GM19395 (cell line): ENCODE measurements at regions not wholly inside any gene's neighbourhood (a gene's known extent, or its start where the extent isn't known, plus 50 kb on each side); places are given as distances from the start of the nearest gene placed in this dataset.

Experiments
- ATAC-seq: cut with Tn5 transposase; IDR thresholded peaks from one replicate; pipeline ENCODE4 v1.9.1; 2021; ENCODE audit warnings: mild to moderate bottlenecking, moderate library complexity; ENCODE audit not compliant: unreplicated experiment

DNA sequence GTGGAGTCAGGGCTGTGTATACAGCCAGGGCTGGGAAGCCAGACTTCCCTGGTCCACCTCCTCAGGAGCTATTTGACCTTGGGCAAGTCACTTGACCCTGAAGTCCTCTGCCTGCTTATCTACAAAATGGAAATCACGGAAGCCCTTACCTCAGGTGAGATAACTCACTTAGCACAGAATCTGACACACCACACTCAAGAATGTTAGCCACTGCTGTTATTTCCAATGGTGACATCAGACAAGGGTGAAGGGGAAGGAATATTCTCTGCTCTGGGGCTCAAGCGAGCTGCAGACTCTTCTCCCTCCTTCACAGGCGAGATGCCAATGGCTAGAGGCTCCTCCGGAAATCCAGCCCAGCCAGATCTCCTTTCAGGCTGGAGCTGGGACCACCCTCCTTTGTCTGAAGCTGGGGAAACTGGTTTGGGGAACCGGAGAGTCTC lies 189.6 kb downstream of the HAUS1 start:
- no peak for ATAC-seq

DNA sequence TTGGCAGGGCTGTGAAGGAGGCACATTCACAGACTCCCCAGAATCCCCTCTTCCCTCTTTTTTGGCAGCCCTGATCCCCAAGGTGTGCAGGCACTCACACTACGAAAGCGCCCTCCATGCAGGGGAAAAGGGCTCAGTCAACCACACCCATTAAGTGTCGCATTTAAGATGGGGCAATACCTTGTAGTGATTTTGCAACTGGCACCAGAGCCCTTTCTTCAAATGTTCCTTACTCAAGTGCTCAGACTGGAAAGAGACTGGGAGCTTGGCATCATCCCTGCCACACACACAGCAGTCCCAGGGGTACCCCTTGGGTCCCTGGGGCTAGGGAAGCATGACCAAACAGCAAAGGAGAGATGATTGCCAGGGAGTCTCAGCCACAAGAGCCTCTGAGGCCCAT lies 190.1 kb downstream of the HAUS1 start:
- no peak for ATAC-seq

DNA sequence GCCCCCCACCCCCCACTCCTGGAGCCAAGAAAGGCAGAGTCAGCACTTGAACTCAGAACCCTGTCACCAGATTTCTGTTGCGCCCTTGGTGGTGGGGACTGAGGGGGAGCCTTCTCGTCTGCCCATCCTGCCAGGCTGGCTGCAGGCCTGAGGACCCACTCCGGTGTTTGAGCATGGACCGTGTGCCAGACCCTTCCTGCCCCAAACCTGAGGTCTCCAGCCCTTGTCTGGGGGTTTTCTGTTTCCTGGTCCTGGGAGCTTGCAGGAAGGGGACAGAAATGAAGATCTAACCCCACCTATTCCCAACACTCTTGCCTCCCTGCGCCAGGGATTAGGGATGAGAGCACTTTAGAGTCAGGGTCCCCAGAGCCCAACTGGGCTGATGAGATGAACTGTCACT lies 190.6 kb downstream of the HAUS1 start:
- ATAC-seq = no peak

DNA sequence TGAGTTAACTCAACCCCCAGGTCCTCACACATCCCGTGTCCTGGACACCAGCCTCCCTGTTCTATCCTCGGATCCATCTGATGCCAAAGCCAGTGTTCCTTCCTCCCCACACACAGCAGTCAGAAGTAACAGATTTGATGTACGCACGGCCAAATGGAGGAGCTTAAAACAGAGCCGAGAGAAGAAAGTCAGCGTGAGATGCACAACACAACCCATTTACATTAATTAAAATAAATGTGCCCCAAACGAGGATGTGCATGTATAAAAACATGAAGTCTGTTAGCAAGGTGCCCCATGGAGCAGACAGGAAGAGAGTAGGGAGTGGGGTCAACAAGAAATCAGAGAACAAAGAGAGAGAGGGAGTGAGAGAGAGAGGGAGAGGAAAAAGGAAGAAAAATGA lies 191.2 kb downstream of the HAUS1 start:
- no peak for ATAC-seq

DNA sequence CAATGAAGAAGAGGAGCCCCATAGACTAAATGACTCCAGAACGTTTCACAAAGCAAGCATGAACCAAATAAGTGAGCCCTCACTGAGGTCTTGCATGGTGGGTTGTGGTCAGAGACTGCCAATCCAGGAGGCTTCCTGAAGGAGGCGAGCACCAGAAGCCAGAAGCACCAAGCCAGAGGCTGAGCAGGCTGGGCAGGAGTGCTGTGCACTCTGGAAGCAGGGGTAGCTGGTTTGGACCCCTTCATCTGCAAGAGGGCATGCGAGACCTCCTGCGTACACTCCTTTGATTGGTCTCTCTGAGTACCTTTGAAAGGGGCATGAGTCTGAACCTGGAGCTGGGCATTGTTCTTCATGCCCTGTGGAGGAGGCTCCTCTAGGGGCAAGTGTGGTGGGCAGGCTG lies 192.5 kb downstream of the HAUS1 start:
- no peak for ATAC-seq

DNA sequence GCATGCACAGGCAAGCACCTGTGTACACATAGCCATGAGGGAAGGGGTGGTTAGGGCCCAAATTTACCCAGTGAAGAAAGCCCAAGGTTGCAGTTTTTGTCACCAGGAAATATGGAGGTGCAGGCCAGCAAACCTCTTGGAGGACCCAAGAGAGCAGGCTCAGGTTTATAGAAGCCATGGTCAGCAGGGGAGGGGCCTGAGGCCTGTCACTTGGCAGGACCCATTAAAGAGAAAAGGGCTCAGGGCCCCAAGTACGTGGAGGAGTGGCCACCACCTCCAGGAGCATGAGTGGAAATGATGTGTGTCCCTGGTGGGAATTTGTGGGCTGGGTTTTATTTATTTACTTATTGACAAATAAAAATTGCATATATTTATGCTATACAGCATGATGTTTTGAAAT lies 192.9 kb downstream of the HAUS1 start:
- ATAC-seq = no peak

DNA sequence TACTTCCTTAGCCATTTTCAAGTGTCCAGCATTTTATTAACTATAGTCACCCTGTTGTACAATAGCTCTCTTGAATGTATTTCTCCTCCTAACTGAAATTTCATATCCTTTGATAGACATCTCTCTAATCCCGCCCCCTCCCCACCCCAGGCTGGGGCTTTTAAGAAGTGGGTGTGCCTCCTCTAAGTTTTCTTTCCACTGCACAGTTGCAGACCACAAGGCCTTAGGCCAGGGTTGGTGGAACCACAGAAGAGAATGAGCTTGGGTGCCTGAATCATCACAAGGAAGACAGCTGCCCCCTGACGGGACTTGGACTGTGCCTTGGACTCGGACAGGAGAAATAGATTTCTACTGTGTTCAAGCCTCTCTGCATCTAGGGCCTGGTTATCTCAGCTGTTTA lies 193.4 kb downstream of the HAUS1 start:
- no peak for ATAC-seq

DNA sequence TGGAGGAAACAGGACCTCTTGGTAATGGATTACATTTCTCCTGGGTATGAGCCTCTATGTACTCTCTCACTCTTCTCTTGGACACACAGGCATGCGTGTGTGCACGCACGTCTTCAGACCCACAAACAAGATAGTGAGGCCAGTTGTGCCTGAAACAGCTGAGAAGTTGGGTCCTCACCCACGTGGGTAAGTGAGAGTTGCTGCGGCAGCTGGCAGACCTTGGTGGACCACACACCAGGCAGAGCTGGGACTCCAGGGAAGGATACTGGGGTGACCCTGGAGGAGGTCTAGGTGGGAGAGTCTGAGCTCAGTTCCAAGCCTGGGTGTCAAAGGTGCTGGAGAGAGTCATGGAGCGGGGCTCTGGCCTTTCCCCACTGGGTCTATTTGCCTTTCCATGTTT lies 194.3 kb downstream of the HAUS1 start:
- no peak for ATAC-seq

DNA sequence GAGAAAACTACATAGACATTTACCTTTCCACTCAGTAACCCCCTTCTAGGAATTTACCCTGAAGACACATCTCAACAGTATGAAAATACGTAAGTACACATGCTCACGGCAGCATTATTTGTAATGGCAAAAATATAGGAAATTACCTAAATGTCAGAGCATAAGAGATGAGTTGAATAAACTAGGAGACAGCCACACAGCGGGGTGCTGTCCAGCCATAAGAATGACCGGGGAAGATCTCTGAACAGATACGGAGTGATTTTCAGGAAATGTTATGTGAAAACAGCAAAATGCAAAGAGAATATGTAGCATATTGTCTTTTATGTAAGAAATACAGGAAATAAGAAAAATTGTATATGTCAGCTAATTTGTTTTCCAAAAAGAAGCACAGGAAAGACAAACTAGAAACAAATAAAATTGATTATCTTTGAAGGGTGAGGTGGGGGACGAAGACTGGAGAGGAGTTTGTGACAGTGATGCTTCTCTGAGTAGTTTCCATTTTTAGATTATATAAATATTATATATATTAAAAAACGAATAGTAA lies 195.4 kb downstream of the HAUS1 start:
- no peak for ATAC-seq

DNA sequence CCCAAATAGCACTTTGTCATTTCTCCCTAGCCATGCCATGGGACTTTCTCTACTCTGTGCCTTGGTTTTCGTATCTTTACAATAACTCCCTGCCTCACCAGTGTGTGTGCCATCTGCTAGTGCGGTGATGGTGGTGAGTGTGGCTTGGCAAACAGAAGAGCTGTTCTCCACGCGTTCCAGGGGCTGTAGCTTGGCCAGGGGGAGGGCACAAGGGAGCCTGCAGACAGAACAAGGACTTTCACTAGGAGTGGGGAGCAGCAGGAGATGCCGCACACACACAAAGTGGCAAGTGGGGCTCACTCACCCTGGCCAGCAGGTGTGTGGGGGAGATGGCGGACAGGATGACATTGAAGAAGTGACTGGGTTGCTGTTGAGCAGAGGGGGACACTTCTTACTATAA lies 196.9 kb downstream of the HAUS1 start:
- ATAC-seq = no peak

DNA sequence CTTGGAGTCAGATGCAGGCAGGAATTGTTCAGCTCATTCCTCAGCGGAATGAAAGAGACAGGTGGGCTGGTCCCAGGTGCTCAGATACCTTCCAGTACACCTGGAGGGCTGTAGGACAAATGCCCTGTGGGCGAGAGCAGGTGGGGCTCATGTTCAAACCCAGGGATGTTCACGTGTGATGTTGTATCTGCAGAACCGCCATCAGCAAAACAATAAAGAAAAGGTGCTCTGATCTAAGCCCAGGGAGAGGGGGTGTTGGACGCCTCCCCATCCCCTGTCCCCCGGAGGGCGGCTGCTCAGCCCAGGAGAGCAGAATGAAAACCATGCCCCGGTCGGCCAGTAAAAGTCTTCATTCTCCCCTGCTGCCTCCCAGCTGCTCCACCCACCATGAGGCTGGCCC lies 197.4 kb downstream of the HAUS1 start:
- no peak for ATAC-seq

DNA sequence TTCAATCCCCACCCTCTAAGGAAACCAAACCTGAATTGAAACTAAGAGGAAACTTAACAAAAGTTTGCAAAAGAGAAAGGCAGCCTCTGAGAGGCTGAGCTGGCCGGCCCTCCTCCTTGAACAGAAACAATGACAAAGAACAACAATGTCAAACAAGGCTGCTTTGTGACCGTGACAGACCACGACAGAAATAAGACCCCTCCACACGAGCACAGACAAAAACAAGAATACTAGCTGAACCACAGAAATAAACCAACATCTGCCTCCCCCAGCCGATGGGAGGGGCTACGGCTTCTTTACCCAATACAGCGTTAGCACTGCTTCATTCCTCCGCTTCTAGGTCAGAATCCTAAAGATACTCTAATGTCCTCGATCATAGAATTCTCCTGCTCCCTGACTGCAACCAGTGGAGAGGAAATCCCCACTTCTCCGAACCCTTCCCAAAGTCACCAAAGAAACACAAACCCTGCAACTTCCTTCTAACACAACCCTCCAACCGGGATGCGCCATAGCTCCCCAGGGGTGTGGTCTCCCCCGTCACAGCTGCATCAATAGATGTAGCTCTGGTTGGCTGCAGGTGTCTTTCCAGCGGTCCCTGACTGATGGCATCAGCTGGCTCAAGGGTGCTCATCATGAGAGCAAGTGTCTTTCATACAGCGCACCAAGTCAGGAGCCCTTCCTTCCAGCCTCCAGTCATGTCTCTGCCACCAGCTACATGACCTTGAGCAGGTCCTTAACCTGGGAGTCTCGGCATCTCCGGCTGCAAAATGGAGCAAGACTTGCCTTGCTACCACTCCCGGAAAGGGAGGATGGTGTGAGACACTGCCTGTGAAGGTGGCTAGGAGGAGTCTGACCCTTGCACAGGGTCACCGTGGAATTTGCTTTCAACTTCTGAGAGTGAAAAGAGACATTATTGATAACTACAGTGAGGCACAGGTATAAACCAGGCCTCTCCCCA lies 198.6 kb downstream of the HAUS1 start:
- no peak for ATAC-seq

DNA sequence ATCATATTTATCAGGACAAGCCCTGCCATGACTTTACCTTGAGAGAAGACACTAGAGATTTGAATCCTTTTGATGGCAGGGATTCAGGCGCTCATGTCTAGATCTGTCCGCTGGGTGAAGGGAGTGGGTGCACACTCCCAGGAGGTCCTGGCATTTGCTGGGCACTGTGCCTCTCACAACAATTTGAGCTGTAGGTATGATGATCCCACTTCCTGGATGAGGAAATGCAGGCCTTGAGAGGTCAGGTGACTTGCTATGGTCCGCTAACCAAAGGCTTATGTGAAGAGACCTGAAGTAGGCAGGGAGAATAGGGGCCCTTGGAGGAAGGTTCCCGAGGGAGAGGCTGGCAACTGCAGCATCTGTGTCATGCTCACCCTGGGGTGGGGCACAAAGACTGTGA lies 206.1 kb downstream of the HAUS1 start:
- ATAC-seq = no peak

DNA sequence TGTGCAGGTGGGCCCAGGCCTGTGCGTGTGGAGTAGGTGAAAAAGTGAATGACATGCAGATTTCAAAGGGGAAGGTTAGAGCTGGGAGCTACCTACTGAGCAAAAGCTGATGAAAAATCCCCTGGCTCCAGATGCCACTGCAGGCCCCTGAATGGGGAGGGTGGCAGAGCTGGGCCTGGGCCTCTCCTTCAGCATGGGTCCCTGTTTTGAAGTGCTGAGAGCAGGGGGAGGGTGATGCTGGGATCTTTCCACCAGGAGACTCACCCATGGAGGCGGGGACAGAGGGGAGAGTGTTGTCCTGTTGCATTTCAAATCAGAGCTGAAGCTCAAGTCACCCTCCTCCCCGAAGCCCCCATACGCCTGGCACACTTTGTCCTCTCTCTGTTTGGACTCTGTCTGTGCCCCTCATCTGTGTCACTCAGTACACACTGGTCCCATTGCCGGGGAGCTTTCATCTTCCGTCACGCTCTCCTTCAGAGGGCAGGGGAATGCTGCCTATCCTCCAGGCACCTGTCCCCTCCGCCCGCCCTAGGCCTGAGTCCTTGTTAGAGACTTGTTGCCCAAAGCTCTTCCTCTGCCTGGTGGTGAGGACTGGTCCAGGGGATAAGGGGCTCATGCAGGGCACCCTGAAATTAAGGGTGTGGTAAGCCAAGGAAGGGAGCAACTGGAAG lies 206.6 kb downstream of the HAUS1 start:
- no peak for ATAC-seq

DNA sequence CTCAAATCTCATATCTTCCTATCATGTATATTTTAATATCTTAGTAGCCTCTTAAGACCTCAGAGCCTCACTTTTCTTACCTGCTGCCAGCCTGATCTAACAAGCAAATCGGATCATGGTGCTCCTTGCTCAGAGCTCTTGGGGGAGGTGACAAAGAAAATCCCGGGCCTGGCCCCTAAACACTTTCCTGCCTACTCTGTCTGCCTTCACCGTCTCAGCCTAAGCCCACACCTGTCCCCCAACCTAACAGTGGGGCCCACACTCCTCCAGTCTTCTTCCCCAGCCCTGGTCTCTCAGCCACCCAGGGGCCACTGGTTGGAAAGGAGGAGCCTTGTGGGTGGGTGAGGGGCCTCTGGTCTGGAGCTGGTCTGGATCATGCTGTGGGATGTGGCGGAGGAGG lies 207.3 kb downstream of the HAUS1 start:
- ATAC-seq = no peak

DNA sequence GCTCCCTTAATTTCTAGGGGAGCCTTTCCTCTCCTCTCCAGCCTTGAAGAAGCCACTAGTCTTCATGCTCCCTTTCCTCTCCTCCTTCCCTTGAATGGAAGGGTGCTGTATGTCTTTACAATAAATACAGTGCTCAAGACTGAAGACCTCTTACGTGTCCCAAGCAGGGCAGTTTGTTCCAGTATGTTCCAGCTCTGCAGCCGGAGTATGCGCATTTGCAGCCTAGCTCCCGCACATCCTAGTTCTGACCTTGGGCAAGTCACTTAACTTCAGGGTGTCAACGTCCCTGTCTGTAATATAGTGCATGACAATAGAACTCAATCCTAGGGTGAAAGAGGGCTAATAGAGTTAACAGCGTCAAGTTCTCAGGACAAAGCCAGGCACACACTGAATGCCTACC lies 208.0 kb downstream of the HAUS1 start:
- ATAC-seq = no peak

DNA sequence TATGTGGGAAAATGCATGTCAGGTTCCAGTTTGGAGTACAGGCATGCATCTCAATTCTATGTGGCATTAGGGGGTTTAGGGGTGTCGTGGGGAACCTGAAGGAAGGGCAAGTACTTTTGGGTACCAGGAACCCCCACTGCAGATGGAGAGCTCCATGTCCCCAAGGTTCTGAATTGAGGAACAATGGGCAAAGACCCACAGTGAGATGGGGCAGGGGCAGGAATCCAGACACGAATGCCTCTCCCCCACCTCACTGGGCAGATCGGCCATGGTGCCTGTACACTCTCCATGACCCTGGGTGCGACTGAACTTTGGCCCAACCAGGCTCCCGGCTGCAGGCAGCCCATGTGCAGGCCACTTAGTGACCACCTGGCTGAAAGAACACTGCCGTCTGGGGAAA lies 209.3 kb downstream of the HAUS1 start:
- ATAC-seq = no peak

DNA sequence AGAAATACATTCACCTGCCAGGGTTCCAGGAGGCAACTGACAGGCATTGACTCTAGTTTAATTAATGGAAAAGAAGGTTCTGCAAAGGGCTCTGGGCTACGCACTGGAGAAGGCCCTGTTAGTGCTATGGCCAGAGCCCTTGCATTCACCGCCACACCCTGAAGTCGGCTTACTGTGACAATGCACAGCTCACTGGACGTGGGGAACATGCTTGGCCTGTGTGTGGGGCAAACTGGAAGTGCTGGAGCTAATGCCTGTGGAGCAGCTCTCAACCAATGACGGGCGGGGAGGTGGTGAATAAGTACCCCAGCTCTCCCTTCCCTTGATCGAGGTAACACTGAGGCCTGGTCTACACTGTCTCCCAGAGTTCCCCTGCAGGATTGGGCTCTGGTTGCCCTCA lies 209.8 kb downstream of the HAUS1 start:
- no peak for ATAC-seq

DNA sequence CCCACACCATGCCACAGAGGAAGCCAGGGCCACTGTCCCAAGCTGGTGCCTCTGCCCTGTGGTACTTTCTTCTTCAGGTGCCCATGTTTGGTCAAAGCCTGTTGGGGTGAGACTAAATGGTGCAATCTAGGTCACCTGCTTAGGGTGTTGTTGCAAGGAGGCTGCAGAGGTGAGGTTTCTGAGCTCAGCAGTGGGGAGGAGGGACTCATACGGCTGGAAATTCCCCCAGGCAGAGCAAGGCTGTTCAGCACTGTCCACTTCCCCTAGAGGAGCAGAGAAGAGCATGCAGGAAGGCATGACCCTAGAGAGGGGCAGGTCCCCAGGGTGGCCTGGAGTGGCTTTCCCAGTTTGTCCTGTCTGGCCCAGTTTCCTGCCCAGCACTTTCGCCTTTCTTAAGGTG lies 211.0 kb downstream of the HAUS1 start:
- ATAC-seq = no peak

DNA sequence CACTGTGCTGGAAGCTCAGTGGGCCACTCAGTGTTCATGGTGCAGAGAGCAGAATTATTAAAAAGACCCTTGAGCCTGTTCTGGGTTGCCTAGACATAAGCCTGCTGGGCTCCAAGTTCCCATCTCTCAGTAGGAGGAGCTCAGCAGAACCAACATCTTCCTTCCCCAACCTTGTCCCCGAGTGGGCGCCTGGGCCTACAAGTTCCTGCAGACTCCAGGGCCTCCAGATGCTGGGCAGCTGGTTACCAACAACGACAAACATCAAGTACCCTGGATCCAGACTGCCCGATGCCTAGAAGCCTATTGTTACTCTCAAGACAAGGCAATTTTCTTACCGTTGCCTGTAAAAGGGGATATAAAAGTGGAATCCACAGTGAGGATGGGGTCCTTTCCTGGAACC lies 214.2 kb downstream of the HAUS1 start:
- no peak for ATAC-seq

DNA sequence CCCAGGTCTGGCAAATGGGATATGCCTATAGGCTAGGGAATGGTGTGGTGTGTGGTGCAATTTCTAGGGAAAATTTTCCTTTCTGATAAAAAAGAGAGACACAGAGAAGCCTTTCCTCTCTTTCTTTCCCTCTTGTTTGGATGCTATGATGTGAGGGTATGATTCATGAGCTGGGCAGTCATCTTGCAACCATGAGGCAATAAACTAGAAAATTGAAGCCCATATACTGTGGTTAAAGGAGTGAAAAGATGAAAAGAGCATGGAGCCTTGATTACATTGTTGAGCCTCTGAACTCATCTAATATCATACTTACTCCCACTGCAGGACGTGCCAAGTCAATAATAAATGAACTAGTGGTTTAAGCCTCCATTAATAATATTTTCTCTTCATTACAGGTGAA lies 215.6 kb downstream of the HAUS1 start:
- ATAC-seq = no peak

DNA sequence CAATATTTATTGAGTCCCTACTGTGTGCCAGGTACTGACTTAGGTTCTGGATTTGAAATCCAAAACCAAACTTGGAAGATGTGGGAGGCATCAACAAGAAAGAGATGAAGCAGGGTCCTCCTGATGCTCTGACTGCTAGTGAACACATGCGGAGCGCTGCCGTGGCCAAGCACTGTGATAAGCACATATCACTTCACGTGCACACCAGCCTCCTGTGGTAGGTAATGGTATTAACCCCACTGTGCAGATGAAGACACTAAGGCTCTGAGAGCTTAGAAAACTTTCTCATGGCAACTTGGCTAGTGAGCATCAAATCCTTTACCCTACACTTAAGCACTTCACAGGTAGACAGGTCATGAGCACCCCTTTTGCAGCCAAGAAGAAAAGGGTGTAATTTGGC lies 216.1 kb downstream of the HAUS1 start:
- ATAC-seq = no peak
